ENCODE measurements at regions not wholly inside any gene's neighbourhood (a gene's known extent, or its start where the extent isn't known, plus 50 kb on each side); places are given as distances from the start of the nearest gene placed in this dataset.

DNA sequence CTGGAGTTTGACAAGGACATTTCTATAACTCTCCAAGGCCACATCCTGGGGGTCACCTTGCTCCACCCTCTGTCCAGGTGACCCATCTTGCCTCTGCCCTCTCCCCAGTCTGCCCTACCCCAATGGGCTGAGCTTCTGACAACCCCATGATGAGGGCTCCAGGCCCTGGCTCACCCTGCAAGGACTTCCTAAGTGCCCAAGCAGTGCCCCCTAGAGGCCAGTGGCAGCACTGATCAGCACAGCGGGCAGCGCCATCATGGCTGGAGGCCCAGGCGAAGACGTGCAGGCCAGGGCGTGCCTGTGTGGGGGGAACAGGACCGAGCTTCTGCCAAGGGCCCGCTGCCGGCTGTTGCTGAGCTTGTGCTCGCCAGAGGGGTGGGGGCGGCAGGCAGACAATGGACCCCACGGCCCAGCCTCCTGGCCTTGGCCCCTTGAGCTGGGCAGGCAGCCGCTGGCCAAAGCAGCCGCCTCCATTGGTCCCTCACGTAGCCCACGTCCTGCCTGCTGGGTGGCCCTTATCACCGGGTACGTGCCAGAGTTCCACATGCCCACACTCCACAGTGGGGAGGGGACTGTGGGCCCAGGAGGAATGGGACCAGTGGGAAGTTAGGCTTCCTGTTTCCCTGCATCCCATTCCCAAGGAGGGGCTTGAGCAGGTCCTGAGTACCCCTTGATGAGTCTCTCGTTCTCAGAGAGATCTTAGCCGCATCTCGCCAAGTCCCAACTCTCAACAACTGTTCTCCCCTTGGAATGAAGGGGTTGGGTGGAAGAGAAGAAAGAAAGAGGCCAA lies 64.3 kb downstream of the MRPL14 start:
- DNase-seq = no peak

DNA sequence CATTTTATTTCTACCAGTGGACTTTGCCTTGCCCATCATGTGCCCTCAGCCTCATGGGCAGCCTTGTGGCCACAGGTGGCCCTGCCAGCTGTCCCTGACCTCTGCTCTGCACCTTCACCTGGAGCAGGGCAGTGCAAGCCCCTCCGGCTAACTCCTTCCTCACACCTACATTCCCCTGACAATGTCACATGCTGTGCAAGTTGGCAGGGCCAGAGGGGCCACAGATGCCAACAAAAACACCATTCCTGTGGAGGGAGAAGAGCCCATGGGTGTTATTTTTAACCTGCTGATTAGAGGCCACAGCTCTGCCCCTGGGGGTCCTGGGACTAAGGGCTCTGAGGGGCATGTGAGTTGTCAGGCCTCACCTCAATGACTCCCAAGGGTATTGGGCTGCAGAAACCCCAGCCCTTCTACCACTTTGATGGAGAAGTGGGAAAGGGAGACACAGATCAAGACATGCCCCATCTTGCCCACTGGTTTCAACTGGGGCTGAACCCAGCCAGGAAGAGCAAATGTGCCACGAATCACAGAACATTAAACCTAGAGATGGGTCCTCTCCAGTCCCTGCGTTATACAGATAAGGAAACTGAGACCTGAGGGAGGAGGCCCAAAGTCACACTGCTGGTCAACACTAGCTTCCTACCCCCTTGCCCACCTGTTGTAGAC lies 65.0 kb downstream of the MRPL14 start:
- no peak for DNase-seq

DNA sequence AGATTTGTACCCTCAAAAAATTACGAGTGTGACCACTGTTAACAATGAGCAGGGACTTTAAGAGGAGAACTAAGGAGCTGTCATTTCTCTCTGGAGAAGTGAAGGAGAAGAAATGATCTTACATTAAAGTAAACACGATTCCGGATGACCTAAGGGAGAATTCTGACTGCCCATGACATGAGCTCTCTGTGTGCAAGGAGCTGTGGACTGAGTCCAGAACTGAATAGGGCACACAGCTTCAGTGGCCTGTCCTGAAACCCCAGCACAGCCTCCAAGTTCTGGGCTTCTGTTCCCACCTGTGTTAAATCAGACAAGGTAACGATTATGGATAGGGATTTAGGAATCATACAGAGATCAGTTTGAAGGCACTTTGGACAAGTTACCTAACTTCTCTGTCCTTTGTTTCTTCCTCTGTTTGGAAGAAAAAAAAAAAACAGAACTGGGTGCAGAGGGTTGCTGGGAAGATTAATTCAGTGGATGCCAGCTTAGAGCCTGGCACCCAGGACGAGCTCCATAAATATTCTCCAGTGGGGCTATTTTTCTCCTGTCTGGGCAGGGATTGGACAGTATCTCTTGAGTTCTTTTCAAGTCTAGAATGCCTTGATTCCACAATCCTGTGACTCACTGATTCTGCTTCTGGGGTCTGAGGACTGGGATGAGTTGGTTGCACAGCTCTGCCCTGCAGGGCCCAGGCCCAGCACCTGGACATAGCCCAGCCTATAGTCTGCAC lies 65.7 kb downstream of the MRPL14 start:
- DNase-seq = no peak

DNA sequence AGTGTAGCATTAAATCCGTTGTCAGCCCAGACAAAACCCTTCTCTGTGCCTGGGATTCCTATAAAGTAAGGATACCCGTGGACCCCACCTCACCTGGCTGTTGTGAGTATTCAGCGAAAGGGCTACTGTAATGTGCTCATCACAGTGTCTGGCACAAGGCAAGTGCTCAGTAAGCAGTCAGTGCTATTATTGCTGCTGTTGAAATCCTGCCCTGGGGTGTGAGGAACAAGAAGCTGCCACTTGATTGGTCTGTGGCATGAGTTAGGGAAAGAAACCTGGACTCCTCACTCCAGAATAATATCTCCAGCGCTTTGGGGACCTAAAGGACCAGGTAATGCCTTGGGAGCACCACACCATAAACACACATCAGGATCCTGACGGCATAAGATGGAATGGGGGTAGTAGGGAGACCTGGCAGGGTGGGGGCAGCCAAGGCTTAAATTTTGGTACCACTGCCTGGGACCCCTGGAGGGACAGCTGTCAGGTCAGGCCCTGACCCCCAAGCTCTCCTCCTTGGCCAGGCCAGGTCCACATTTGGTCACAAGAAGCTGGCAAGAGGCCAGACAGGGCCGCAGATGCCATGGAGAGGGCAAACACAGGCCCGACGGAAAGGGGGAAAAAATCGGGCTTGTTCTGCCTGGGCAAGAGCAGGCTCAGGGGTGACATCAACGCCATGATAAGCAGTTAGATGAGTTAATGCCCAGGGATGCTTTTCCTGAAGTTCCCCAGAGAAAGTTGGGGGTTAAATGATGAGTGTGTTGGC lies 66.5 kb downstream of the MRPL14 start:
- DNase-seq = no peak

DNA sequence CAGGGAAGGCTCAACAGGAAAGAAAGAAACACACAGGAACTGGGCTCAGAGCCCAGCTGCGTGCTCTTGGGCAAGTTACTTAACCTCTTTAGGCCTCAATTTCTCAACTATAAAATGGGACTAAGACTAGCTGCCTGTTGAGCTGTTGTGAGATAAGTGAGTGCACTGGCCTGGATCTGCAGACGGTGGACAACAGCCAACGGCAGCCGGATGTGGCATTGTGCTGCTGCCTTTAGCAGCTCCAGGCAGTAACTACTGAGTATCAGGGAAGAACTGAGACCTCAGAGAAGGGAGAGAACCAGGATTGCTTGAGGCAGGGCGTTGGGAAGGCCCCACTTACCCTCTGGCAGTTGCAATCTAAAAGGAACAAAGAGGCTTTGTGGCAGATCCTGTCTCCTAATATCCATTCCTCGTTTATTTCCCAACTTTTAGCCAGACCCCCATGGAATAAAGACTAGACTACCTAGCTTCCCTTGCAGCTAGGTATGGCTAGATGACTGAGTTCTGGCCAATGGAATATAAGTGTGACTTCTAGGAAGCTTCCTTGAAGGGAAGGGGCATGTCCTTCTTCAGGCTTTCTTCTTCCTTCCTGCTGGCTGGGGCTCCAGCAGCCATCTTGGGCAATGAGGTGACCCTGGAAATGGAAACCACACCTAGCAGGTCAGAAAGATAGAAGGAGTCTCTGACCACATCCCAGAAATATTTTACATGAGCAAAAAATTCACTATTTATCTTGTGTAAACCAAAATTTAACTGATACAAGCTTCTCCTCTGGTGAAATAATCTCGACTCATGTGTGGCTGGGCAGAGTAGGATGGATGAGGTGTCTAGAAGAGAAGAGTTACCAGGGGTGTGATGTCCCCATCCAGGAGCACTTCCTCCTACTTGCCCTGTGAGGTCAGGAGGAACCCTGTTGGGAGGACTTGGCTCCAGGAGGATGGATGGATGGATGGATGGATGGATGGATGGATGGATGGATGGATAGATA lies 67.6 kb downstream of the MRPL14 start:
- no peak for DNase-seq

GRCh38 chr6:44058617-44059358 lies 68.5 kb downstream of the MRPL14 start:
- DNase-seq = no peak

GRCh38 chr6:44057931-44058616 lies 69.2 kb downstream of the MRPL14 start:
- no peak for DNase-seq

- DNase-seq = no peak
Measured at GRCh38 chr6:44057238-44057930, 69.9 kb downstream of the MRPL14 start.

- no peak for DNase-seq
Measured at GRCh38 chr6:44056392-44057237, 70.6 kb downstream of the MRPL14 start.

DNA sequence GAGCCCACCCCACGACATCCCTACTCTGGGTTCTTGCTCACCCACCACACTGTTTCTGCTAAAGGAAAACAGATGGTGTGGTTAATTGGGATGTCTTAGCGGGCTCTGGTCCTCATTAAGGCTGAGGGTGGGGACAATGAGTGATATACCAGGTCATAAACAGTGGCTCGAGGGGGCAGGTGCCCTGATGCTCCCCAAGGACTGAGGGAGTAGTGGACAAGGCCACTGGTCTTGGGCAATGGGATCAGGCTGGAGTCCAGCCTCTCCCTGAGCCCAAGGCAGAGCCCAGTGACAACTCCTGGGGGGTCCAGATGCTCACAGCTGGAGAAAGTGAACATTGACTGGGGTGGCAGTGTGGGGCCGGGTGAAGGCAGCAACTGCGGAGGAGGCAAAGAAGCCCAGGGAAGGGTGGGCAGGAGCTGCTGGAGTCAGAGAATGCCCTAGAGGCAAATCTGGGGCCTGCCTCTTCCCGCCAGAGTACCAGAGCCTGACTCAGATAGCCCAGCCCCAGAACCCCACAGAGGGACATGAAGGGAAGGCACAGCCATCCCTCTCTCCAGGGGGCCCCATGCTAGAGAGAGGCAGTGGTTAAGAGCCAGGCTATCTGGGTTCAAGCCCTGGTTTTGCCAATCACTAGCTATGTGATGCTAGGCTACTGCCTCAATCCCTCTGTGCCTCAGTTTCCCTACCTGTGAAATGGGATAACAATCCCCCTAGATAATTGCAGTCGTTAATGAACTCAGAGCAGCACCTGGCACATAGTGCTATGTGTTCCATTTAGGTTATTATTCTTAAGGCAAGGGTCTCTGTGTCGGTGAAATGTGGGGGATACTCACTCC lies 72.3 kb downstream of the MRPL14 start:
- DNase-seq = no peak

DNA sequence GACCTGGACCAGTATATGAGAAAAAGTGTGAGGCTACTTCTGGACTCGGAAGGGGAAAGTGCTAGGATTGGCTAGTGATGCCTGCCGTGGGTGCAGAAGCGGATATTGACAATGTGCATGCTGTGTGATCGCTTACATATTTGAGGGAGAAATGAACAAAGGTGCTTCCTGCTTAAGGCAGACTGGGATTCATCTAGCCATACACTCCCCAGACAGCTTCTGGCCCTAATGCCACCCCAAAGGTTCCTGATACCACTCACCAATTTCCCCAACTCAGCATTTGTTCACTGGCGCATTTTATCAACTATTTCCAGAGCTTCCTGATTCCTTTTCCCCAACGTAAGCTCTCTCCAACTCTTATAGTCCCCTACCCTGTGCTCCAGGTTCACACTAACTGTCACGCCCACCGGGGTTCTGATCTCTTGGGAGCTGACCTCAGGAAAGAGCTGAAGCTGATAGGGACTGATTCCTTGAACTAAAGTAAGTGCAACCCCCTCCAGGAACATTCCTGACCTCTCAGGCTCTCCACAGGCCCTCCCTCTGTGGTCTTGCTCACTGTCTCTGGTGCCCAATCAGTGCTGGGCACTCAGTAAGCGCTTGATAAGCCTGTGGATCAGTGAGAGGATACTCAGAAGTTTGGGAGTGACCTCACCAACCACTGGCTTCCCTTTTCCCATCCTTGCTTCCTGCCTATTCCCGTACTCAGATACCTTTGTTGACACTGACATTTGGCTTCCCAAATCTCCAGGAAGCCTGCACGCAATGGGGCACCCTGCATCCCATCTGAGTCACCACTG lies 73.3 kb downstream of the MRPL14 start:
- no peak for DNase-seq

- no peak for DNase-seq
Measured at GRCh38 chr6:44053106-44053756, 74.0 kb downstream of the MRPL14 start.

- DNase-seq = no peak
Measured at GRCh38 chr6:44052419-44053023, 74.7 kb downstream of the MRPL14 start.

DNA sequence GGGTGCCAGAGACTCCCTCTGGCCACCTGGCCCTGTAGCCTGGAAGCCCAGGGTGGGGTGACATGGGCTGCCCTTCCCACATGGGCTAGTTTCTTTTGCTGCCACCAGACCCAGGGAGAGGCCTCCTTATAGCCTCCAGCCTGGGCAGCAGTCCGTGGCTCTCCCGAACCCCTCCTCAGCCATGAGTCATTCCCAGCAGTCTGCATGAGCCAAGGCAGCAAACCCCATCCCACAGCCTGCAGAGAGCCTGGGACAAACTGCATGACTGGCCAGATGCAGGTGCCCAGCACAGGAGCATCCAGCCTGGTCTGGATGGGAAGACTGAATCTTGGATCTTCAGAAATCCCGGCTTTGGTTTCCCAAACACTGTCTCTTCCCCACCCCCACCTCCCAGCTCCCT lies 75.7 kb downstream of the MRPL14 start:
- DNase-seq = no peak

DNA sequence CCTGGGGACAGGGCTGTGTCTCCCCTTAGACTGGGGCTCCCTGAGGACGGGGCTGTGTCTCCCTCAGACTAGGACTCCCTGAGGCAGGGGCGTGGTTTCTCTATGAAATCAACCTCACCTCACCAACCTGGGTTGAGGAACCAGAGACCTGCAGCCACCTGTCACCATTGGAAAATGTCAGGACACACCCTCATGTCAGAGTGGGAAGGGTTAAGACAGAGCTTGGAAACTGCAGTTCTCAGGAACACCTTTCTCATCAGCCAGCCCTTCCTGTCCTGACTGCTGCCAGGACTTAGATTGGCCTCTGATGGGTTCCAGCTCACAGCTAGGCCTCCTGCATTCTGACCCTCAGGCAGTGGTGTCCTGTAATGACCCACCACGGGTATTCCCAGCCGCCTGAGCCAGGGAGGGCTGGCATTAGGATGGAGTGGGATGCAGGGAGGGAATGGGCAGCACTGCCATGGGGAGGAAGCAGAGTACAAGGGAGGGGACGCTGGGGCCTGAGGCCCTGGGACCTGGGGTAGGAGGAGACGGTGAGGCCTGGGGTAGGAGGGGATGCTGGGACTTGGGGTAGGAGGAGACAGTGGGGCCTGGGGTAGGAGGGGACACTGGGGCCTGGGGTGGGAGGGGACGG lies 76.3 kb downstream of the MRPL14 start:
- no peak for DNase-seq

Data from activated T-cell treated with anti-CD3 and anti-CD28 coated beads for 4 hours (primary cell).